ACC112 (cell line): ENCODE measurements at regions not wholly inside any gene's neighbourhood (a gene's known extent, or its start where the extent isn't known, plus 50 kb on each side); places are given as distances from the start of the nearest gene placed in this dataset.
"Not testable (repeated sequence)": the region's sequence is repeated elsewhere in the genome, so short reads cannot be mapped to it uniquely, and the experiment has no call there.

Experiments used
- H2AFZ ChIP-seq: fragments of 200-600 bp; sonication (generic); one replicate; pipeline ENCODE4 v1.6.0; 2017; ENCODE audit warnings: antibody characterized with exemption, low read length; ENCODE audit not compliant: unreplicated experiment
- H3K27ac ChIP-seq: fragments of 200-600 bp; sonication (generic); 2 replicates; pipeline ENCODE4 v1.5.1; 2014; ENCODE audit warnings: low read depth, mild to moderate bottlenecking, antibody characterized with exemption, low read length, moderate library complexity
- H3K27me3 ChIP-seq: fragments of 200-600 bp; sonication (generic); 2 replicates; pipeline ENCODE4 v1.6.1; 2014; ENCODE audit warnings: mild to moderate bottlenecking, antibody characterized with exemption, low read length, moderate library complexity, mixed read lengths; ENCODE audit not compliant: insufficient read depth
- H3K36me3 ChIP-seq: fragments of 200-600 bp; sonication (generic); 2 replicates; pipeline ENCODE4 v1.6.1; 2016; ENCODE audit warnings: mild to moderate bottlenecking, antibody characterized with exemption, low read length, moderate library complexity, mixed read lengths; ENCODE audit not compliant: insufficient read depth
- H3K4me1 ChIP-seq: fragments of 200-600 bp; sonication (generic); one replicate; pipeline ENCODE4 v1.6.1; 2016; ENCODE audit warnings: low read length, mixed read lengths; ENCODE audit not compliant: insufficient read depth, unreplicated experiment, control insufficient read depth
- H3K4me3 ChIP-seq: fragments of 200-600 bp; sonication (generic); 2 replicates; pipeline ENCODE4 v1.5.1; 2014; ENCODE audit warnings: mild to moderate bottlenecking, low read depth, low read length
- H3K79me2 ChIP-seq: fragments of 200-600 bp; sonication (generic); one replicate; pipeline ENCODE4 v1.6.0; 2016; ENCODE audit warnings: low read length; ENCODE audit not compliant: control insufficient read depth, unreplicated experiment, insufficient read depth

- H3K4me3 ChIP-seq, H3K27ac ChIP-seq, H3K36me3 ChIP-seq, H3K79me2 ChIP-seq, H3K27me3 ChIP-seq, H3K4me1 ChIP-seq, H2AFZ ChIP-seq: not testable (repeated sequence)
These were observed 294.7 kb upstream of the TEKT4 start for GRCh38 chr2:94576486-94576885.

GRCh38 chr2:94577160-94577559 is 294.1 kb upstream of the TEKT4 start:
- not testable (repeated sequence) for H3K4me1 ChIP-seq, H3K79me2 ChIP-seq, H3K27ac ChIP-seq, H3K36me3 ChIP-seq, H3K4me3 ChIP-seq, H2AFZ ChIP-seq, H3K27me3 ChIP-seq

GRCh38 chr2:94579221-94579620 is 292.0 kb upstream of the TEKT4 start:
- not testable (repeated sequence) for H3K36me3 ChIP-seq, H3K27ac ChIP-seq, H2AFZ ChIP-seq, H3K79me2 ChIP-seq, H3K4me3 ChIP-seq, H3K27me3 ChIP-seq, H3K4me1 ChIP-seq

- H3K4me1 ChIP-seq, H3K27ac ChIP-seq, H3K27me3 ChIP-seq, H3K36me3 ChIP-seq, H3K79me2 ChIP-seq, H2AFZ ChIP-seq: not testable (repeated sequence)
- H3K4me3 ChIP-seq, result 0 out of 2 replicates have a peak overlapping the region, but pooled peaks have one; percentile 8
These were observed 288.0 kb upstream of the TEKT4 start for GRCh38 chr2:94583081-94583723.

GRCh38 chr2:94584569-94584968 is 286.7 kb upstream of the TEKT4 start:
- not testable (repeated sequence) for H3K36me3 ChIP-seq, H3K79me2 ChIP-seq, H3K4me3 ChIP-seq, H3K27me3 ChIP-seq, H3K4me1 ChIP-seq, H2AFZ ChIP-seq, H3K27ac ChIP-seq

- not testable (repeated sequence) for H3K4me1 ChIP-seq, H3K27me3 ChIP-seq, H2AFZ ChIP-seq, H3K79me2 ChIP-seq, H3K27ac ChIP-seq, H3K4me3 ChIP-seq, H3K36me3 ChIP-seq
These were observed 284.9 kb upstream of the TEKT4 start for GRCh38 chr2:94586032-94586982.

GRCh38 chr2:94587042-94587441 is 284.2 kb upstream of the TEKT4 start:
- H3K27ac ChIP-seq, H3K79me2 ChIP-seq, H3K36me3 ChIP-seq, H3K4me1 ChIP-seq, H2AFZ ChIP-seq, H3K4me3 ChIP-seq, H3K27me3 ChIP-seq: not testable (repeated sequence)

- H3K27me3 ChIP-seq, result not testable (repeated sequence)
These were observed 277.0 kb upstream of the TEKT4 start for GRCh38 chr2:94594019-94594836.

GRCh38 chr2:94595956-94596355 is 275.3 kb upstream of the TEKT4 start:
- H3K27me3 ChIP-seq, H3K79me2 ChIP-seq, H3K36me3 ChIP-seq, H3K4me3 ChIP-seq, H2AFZ ChIP-seq, H3K27ac ChIP-seq, H3K4me1 ChIP-seq: not testable (repeated sequence)

More at GRCh38 chr2:94594019-94594836, 277.0 kb upstream of the TEKT4 start:
- H3K4me1 ChIP-seq, H3K36me3 ChIP-seq, H3K4me3 ChIP-seq, H3K27ac ChIP-seq, H3K79me2 ChIP-seq, H2AFZ ChIP-seq: not testable (repeated sequence)

- H3K36me3 ChIP-seq, H3K27me3 ChIP-seq, H3K27ac ChIP-seq, H3K4me3 ChIP-seq, H2AFZ ChIP-seq, H3K4me1 ChIP-seq, H3K79me2 ChIP-seq: not testable (repeated sequence)
These were observed 273.0 kb upstream of the TEKT4 start for GRCh38 chr2:94598075-94598713.
